HG02943 (cell line): ENCODE measurements at regions not wholly inside any gene's neighbourhood (a gene's known extent, or its start where the extent isn't known, plus 50 kb on each side); places are given as distances from the start of the nearest gene placed in this dataset.

Experiments used
- ATAC-seq: cut with Tn5 transposase; IDR thresholded peaks from one replicate; pipeline ENCODE4 v1.9.1; 2021; ENCODE audit warnings: mild to moderate bottlenecking, low read depth, moderate library complexity; ENCODE audit not compliant: unreplicated experiment

GRCh38 chrX:5142644-5143043 is 1086.0 kb downstream of the NLGN4X start:
- no peak for ATAC-seq

GRCh38 chrX:5122181-5122678 is 1106.4 kb downstream of the NLGN4X start:
- ATAC-seq, result no peak

GRCh38 chrX:5117816-5118215 is 1110.9 kb downstream of the NLGN4X start:
- no peak for ATAC-seq

- ATAC-seq, result no peak
Measured at GRCh38 chrX:5113128-5113527, 1115.5 kb downstream of the NLGN4X start.

- ATAC-seq, result no peak
Measured at GRCh38 chrX:5100004-5100403, 1128.7 kb downstream of the NLGN4X start.

GRCh38 chrX:5086388-5086787 is 1142.3 kb downstream of the NLGN4X start:
- no peak for ATAC-seq

DNA sequence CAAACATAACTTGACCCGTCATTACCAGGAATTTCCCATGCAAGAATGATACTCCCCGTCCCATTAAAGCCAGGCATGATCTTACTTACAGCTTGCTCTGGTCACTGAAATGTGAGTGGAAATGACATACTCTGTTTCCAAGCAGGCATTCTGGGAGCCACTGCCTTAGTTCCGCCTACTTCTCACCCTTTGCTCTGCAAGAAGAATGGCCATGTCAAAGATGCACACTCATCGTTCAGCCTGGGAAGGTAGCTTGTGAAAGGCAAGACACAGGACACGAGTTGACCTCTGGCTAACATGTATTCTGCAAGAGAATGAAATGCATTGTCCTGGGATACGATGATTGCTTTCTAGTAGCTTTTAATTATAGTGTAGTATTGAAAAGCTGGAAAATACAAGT is 1144.4 kb downstream of the NLGN4X start:
- no peak for ATAC-seq

- ATAC-seq, result no peak
Measured at GRCh38 chrX:5082705-5083104, 1146.0 kb downstream of the NLGN4X start.

DNA sequence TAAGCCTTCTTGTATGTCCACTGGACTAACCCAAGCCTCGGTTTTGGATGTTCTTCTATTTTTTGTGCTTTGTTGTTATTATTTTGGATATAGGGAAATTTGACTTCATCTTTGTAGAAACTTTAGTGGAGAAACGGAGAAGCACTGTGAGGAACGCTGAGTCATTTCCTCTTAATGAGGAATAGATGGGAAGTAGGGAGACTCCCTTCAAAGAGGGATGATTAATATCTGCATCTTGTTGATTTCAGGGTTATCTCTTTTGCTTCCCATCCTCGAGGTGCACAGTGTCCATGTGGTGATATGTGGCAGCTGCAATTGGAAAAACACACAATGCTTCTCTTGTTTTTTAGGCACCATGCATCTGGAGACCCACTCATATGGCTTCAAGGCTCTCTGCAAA is 1147.9 kb downstream of the NLGN4X start:
- no peak for ATAC-seq

DNA sequence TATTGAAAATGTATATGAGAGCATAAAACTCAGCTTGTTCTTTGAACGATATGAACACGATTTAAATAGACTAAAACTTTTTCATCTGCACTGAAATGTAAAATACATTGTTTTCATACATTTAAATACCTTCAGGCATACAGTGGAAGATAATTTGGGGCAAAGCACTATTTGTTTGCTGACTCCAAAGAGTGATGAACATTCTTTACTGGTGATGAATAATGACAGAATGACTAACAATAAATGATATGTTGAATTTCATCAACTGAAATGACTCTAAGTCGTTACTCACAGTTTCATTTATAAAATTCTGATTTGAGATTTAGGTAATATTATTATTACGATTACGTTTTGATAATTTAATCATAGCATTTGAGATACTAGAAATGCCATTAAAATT is 1160.1 kb downstream of the NLGN4X start:
- ATAC-seq, result no peak

DNA sequence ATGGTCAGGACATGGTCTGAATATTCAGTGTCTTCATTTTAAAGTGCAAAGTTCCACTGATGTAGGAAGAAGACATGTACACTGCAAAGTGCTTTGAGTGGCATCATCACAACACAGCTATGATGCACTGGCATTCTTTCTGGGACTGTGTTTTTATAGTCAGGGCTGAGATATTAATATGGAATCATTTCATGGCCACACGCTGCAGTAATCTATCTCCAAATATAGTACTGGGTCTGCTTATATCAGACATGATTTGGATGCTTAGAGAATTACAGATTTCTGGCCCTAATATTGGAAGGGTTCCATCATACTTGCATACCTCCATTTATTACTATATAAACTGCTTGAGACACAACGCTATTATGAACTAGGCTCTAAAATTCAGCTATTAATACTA is 1170.9 kb downstream of the NLGN4X start:
- no peak for ATAC-seq

- ATAC-seq, result no peak
Measured at GRCh38 chrX:5054852-5055251, 1173.8 kb downstream of the NLGN4X start.

GRCh38 chrX:5051831-5052491 is 1176.7 kb downstream of the NLGN4X start:
- ATAC-seq, result no peak

DNA sequence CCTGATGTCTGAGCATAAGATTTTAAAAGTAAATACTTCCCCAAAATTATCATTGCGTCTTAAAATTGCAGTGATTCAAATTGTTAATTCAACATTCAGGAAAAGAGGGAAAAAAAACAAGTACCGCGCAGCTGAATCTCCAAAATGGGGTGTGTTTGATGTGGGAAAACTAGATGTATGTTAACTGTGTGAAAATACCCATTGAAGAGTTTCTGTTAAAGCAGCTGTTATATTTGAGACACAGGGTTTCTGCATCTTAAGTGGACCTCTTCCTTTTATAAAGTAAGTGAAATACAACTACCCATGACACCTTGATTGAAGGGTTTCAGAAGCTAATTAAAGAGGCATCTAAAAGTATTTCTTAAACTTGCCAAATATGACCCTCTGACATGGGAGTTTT is 1186.1 kb downstream of the NLGN4X start:
- no peak for ATAC-seq

DNA sequence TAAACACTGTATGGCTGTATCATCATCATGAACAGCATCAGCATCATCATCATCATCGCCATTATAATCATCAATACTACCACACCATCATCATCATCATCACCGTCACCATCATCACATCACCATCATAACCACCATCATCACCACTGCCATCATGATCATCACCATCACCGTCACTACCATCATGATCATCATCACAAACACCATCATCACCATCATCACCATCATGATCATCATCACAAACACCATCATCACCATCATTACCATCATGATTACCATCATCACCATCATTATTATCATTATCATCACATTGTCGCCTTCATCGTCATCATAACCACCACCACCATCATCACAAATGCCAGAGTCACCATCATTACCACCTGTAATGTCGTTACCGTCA is 1196.9 kb downstream of the NLGN4X start:
- no peak for ATAC-seq

DNA sequence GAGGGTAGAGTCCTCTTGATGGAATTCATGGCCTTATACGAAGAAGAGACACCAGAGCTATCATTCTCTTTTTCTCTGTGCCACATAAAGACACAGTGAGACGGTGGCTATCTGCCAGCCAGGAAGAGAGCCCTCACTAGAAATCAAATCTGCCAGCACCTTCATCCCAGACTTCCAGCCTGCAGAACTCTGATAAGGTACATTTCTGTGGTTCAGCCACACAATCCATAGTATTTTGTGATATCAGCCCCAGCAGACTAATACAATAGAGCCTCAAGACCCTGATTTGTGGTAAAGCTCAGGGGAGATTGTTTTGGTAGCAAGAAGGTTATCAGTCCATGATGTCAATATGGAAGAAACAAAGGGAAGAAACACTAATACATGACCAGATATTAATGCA is 1213.2 kb downstream of the NLGN4X start:
- no peak for ATAC-seq

DNA sequence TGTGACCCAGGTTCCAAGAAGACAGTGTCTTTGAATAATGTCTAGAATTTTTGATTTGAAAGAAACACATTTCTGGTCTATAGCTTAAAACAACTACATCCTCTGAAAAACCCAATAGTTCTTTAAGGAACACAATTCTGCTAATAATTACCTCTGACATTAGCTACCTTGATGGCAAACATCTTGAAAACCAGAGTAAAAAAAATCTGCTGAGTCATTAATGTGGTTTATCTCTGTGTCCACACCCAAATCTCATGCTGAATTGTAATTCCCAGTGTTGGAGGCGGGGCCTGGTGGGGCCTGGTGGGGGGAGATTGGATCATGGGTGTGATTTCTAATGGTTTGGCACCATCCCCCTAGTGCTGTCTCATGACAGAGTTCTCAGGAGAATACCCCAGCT is 1233.8 kb downstream of the NLGN4X start:
- no peak for ATAC-seq

GRCh38 chrX:4978613-4979012 is 1250.1 kb downstream of the NLGN4X start:
- ATAC-seq, result no peak

DNA sequence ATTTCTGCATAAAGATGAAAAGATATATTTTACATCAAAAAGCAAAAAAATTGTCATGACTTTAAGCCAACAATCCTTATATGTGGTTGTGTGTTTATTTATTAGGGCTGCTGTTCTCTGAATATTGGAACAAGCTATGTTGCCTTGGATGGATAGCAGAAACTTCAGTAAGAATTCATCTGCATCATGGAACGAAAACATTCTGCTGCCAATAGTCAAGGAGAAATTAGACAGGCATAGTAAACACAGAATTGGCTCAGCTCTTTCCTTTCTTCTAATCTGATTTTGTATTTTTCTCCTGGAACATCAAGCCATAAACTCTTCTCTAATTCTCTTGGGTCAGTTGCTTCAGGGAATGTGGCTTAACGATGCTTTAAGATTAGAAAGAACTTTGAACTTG is 1257.0 kb downstream of the NLGN4X start:
- ATAC-seq, result no peak

DNA sequence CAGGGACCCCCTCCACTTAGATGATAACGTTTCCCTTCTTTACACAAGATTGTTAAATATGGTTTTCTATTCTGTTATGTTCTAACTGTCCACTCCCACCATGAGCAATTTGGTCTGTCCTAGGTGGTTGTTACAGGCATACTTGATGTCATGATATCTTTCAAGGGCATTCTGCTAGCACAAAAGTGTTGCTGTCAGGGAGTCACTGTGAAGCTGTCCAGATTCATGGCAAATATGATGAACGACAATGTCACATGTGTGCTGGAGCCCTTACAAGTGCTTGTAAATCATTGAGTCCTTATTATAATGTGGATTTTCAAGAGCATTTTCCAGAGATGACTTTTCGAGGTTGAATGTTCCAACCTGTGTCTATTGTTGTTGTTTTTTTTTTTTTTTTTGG is 1250.7 kb upstream of the PRKX start:
- no peak for ATAC-seq

DNA sequence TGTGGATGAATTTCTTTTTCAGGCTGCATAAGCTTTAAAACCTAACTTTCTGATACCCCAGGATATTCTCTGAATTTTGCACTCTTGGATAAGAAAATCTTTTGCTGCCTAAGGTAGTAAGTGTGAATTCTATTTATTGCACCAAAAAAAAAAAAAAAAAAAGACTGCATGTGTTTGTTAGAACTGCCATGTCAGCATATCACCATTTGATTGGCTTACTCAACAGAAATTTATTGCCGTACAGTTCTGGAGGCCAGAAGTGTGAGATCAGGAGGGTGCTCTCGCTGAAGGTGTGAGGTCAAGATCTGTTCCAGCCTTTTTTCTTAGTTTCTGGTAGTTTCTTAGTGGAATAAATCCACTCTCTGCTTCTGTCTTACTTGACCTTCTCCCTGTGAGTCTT is 1250.0 kb upstream of the PRKX start:
- ATAC-seq, result no peak

DNA sequence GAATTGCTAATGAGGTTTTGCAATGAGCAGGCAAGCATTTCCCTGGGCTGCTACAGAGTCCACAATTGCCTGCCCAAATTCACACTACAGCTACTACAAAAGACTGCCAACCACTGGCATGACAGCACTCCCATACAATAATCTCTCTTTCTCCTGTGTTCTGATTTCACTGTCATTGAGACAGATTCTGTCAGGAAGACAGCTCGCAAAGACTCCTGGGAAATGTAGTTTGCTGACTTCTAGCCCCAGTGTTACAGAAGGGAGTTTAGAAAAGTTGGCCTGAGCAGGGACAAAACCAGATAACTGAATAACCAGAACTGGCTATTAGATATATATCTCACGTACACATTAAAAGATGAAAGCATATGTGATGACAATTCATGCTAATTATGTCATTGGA is 1231.3 kb upstream of the PRKX start:
- ATAC-seq, result no peak

DNA sequence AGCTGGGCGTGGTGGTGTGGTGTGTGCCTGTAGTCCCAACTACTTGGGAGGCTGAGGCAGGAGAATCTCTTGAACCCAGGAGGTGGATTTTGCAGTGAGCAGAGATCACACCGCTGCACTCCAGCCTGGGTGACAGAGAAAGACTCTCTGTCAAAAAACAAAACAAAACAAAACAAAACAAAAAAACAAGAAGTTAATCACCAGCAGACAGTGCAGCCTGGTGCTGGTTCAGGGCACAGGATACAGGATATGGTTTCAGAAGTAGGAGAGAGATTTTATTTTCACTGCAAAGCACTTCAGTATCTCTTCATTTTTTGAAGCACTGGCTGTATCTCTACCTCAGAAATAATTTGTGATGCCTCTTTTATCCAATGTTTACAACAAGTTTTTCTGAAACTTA is 1222.9 kb upstream of the PRKX start:
- ATAC-seq, result no peak
